PC-3 (cell line): ENCODE measurements at regions not wholly inside any gene's neighbourhood (a gene's known extent, or its start where the extent isn't known, plus 50 kb on each side); places are given as distances from the start of the nearest gene placed in this dataset.

Source experiments
- ATAC-seq: fragments of 200-7000 bp; cut with Tn5 transposase; 2 replicates; pipeline ENCODE4 v1.9.1; 2020; ENCODE audit warnings: mild to moderate bottlenecking, moderate library complexity
- BruUV-seq: library from RNA; stranded (reverse); fragments of 400-500 nt; replicated peaks from 2 replicates; lab custom pipeline; 2021; lab: Mats Ljungman, UMichigan
- CTCF ChIA-PET: fragments of 300-600 bp; sonication (Branson Sonifier 250); formaldehyde crosslinking; loops from one replicate; lab custom pipeline; 2022; ENCODE audit warnings: antibody characterized with exemption; lab: Charles Lee
- POLR2A ChIA-PET: fragments of 300-600 bp; sonication (Branson Sonifier 250); formaldehyde crosslinking; loops from one replicate; lab custom pipeline; 2022; ENCODE audit warnings: antibody characterized with exemption; ENCODE audit not compliant: unreplicated experiment; lab: Charles Lee
- DNase-seq: peaks from one replicate; pipeline ENCODE4 v3.0.0-alpha.2; 2015
- H2AFZ ChIP-seq: fragments of 300-600 bp; sonication (generic); 2 replicates; pipeline ENCODE4 v1.6.0; 2016; ENCODE audit warnings: antibody characterized with exemption, low read length
- H3F3A ChIP-seq: fragments of 300-600 bp; sonication (generic); one replicate; pipeline ENCODE4 v1.6.0; 2017; ENCODE audit warnings: antibody characterized with exemption, low read length, control low read depth, mild to moderate bottlenecking; ENCODE audit not compliant: unreplicated experiment
- H3K27ac ChIP-seq: fragments of 300-600 bp; sonication (generic); 2 replicates; pipeline ENCODE4 v1.5.1; 2016; ENCODE audit warnings: mild to moderate bottlenecking, low read length
- H3K27me3 ChIP-seq: fragments of 300-600 bp; sonication (generic); 2 replicates; pipeline ENCODE4 v1.6.1; 2016; ENCODE audit warnings: low read length, mixed read lengths
- H3K36me3 ChIP-seq: fragments of 300-600 bp; sonication (generic); 2 replicates; pipeline ENCODE4 v1.6.1; 2016; ENCODE audit warnings: low read depth, mixed run types, low read length, mixed read lengths
- H3K4me1 ChIP-seq: fragments of 300-600 bp; sonication (generic); 2 replicates; pipeline ENCODE4 v1.5.1; 2016; ENCODE audit warnings: low read length; ENCODE audit not compliant: insufficient read depth
- H3K4me2 ChIP-seq: fragments of 300-600 bp; sonication (generic); 2 replicates; pipeline ENCODE4 v1.6.0; 2016; ENCODE audit warnings: low read length
- H3K4me3 ChIP-seq: fragments of 300-600 bp; sonication (generic); 2 replicates; pipeline ENCODE4 v1.5.1; 2016; ENCODE audit warnings: mild to moderate bottlenecking, low read length, mixed read lengths
- H3K79me2 ChIP-seq: fragments of 300-600 bp; sonication (generic); 2 replicates; pipeline ENCODE4 v1.6.1; 2017; ENCODE audit warnings: low read length, mixed read lengths
- H3K9ac ChIP-seq: fragments of 300-600 bp; sonication (generic); 2 replicates; pipeline ENCODE4 v1.6.0; 2016; ENCODE audit warnings: mild to moderate bottlenecking, low read length
- H3K9me2 ChIP-seq: fragments of 300-600 bp; sonication (generic); replicated peaks from 2 replicates; pipeline ENCODE4 v1.6.1; 2016; ENCODE audit warnings: mixed run types, low read length, mixed read lengths
- H3K9me3 ChIP-seq: fragments of 300-600 bp; sonication (generic); 2 replicates; pipeline ENCODE4 v1.6.1; 2016; ENCODE audit warnings: low read length, mixed read lengths
- H4K20me1 ChIP-seq: fragments of 300-600 bp; sonication (generic); 2 replicates; pipeline ENCODE4 v1.6.1; 2016; ENCODE audit warnings: low read length, mixed read lengths
- CTCF ChIP-seq: fragments of 300-600 bp; sonication (generic); conservative IDR thresholded peaks from 2 replicates; pipeline ENCODE4 v1.5.1; 2017; ENCODE audit warnings: antibody characterized with exemption, low read depth, mild to moderate bottlenecking, low read length
- EZH2 ChIP-seq: fragments of 300-600 bp; sonication (generic); IDR thresholded peaks from one replicate; pipeline ENCODE4 v1.6.1; 2017; ENCODE audit warnings: antibody characterized with exemption, mild to moderate bottlenecking, low read length; ENCODE audit not compliant: unreplicated experiment
- EZH2phosphoT487 ChIP-seq: fragments of 300-600 bp; sonication (generic); IDR thresholded peaks from 2 replicates; pipeline ENCODE4 v1.6.1; 2018; ENCODE audit warnings: mild to moderate bottlenecking, antibody characterized with exemption, low read length, borderline replicate concordance
- intact Hi-C: fragments of 100-400 bp; cut with micrococcal nuclease; formaldehyde crosslinking; loops from 2 replicates; pipeline ENCODE4 v1.9.0; 2023

GRCh38 chr7:118449797-118450567 is 225.5 kb downstream of the ANKRD7 start:
- no TSS peak for BruUV-seq
- intact Hi-C loops: no loop called here
- no peak overlapping the region for H2AFZ ChIP-seq
- CTCF ChIA-PET: no interaction called here
- H4K20me1 ChIP-seq: no peaks in the 10 kb centered on the region
- no peak overlapping the region for H3K27ac ChIP-seq
- H3K79me2 ChIP-seq: no peaks in the 10 kb centered on the region
- H3K4me2 ChIP-seq: no peak overlapping the region
- no peaks in the 10 kb centered on the region for H3K27me3 ChIP-seq
- ATAC-seq: no peak
- H3K9me3 ChIP-seq: peaks cover under 1% of the 10 kb centered on the region; the same call in 1 of the 2 replicates
- no peak overlapping the region for H3K9ac ChIP-seq
- H3K9me2 ChIP-seq: no peaks in the 10 kb centered on the region
- TF ChIP-seq EZH2phosphoT487: no peak
- no peak for TF ChIP-seq CTCF
- no peaks in the 10 kb centered on the region for H3K36me3 ChIP-seq
- no peaks in the 10 kb centered on the region for H3K4me1 ChIP-seq
- H3K4me3 ChIP-seq: no peak overlapping the region
- POLR2A ChIA-PET: no interaction called here
- no peaks in the 10 kb centered on the region for H3F3A ChIP-seq
- no peak for DNase-seq

DNA sequence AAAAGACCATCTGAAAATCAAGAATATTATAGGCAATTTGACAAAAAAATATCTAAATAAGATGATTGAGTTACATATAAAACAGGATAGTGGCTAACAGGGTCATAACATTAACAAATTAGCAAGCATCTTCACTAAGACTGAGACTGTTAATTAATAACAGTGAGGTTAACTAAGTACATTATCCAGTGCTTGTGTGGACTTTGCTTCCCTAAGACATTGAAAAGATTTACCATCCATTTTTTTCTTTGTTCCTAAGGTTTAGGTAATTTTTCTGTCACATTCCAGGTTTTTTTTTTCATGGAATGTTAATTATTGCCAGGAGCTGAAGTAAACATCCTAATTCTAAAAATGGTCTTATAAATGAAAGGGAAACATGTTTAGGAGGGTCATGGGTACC is 227.6 kb downstream of the ANKRD7 start:
- ChIA-PET POLR2A (interaction anchor here (0.6 kb wide), 1 partner anchor 140 kb away, joined by 9 read pairs; no protein-coding TSS in a partner anchor), CTCF (no interaction called here)
- no peaks in the 10 kb centered on the region for H3K9me3 ChIP-seq
- H3F3A ChIP-seq: no peaks in the 10 kb centered on the region
- no peaks in the 10 kb centered on the region for H3K79me2 ChIP-seq
- no peak overlapping the region for H3K4me3 ChIP-seq
- H3K9ac ChIP-seq: no peak overlapping the region
- H3K27me3 ChIP-seq: no peaks in the 10 kb centered on the region
- DNase-seq: no peak
- H3K4me2 ChIP-seq: no peak overlapping the region
- no TSS peak for BruUV-seq
- H2AFZ ChIP-seq: no peak overlapping the region
- no peaks in the 10 kb centered on the region for H3K9me2 ChIP-seq
- no peaks in the 10 kb centered on the region for H4K20me1 ChIP-seq
- H3K27ac ChIP-seq: no peak overlapping the region
- no peaks in the 10 kb centered on the region for H3K36me3 ChIP-seq
- H3K4me1 ChIP-seq: no peaks in the 10 kb centered on the region
- intact Hi-C loops: no loop called here
- TF ChIP-seq CTCF (no peak), EZH2 (no peak), EZH2phosphoT487 (no peak)
- no peak for ATAC-seq

DNA sequence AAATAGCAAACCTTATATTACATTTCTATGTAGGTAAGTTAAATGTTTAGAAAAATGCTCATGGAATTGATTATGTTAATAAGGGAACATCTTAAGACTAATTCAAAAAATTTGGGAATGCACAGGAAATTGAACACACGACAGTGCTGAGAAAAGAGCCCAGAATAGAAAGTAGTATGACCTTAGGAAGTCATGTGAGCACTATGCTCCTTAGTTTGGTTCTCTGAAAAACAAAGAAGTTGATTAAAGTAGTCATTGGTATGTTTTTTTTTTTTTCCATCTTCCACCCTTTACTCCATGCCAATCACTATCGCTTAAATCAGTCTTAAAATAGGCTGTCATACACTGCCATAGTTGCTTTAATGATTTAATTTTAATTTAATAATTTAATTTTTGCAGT is 242.9 kb downstream of the ANKRD7 start:
- BruUV-seq: no TSS peak
- TF ChIP-seq EZH2 (no peak), CTCF (no peak)
- no peak for ATAC-seq
- no peaks in the 10 kb centered on the region for H3K36me3 ChIP-seq
- POLR2A ChIA-PET: no interaction called here
- CTCF ChIA-PET: no interaction called here
- H3K27me3 ChIP-seq: no peaks in the 10 kb centered on the region
- H4K20me1 ChIP-seq: no peaks in the 10 kb centered on the region
- H3K4me1 ChIP-seq: no peaks in the 10 kb centered on the region
- H3K27ac ChIP-seq: no peak overlapping the region
- H3K79me2 ChIP-seq: no peaks in the 10 kb centered on the region
- H3F3A ChIP-seq: no peaks in the 10 kb centered on the region
- H2AFZ ChIP-seq: no peak overlapping the region
- H3K9ac ChIP-seq: no peak overlapping the region
- no peaks in the 10 kb centered on the region for H3K9me3 ChIP-seq
- H3K4me2 ChIP-seq: no peak overlapping the region
- H3K9me2 ChIP-seq: no peaks in the 10 kb centered on the region
- intact Hi-C loops: no loop called here
- DNase-seq: no peak
- H3K4me3 ChIP-seq: no peak overlapping the region
